ENCODE measurements at regions not wholly inside any gene's neighbourhood (a gene's known extent, or its start where the extent isn't known, plus 50 kb on each side); places are given as distances from the start of the nearest gene placed in this dataset.

- TF ChIP-seq POLR2AphosphoS5 (IDR thresholded peaks at IDR 0.05; ENCODE audit: low read depth, low read length) (no peak), TAF1 (IDR thresholded peaks at IDR 0.05; ENCODE audit: borderline replicate concordance, insufficient read depth, low read length) (no peak), SIN3A (IDR thresholded peaks at IDR 0.05; ENCODE audit: borderline replicate concordance, insufficient read depth, low read length) (no peak), FOXP2 (optimal IDR thresholded peaks at IDR 0.05; ENCODE audit: borderline replicate concordance, extremely low read depth, extremely low read length, insufficient read depth) (no peak)
- TF ChIP-seq, protein P1, sequence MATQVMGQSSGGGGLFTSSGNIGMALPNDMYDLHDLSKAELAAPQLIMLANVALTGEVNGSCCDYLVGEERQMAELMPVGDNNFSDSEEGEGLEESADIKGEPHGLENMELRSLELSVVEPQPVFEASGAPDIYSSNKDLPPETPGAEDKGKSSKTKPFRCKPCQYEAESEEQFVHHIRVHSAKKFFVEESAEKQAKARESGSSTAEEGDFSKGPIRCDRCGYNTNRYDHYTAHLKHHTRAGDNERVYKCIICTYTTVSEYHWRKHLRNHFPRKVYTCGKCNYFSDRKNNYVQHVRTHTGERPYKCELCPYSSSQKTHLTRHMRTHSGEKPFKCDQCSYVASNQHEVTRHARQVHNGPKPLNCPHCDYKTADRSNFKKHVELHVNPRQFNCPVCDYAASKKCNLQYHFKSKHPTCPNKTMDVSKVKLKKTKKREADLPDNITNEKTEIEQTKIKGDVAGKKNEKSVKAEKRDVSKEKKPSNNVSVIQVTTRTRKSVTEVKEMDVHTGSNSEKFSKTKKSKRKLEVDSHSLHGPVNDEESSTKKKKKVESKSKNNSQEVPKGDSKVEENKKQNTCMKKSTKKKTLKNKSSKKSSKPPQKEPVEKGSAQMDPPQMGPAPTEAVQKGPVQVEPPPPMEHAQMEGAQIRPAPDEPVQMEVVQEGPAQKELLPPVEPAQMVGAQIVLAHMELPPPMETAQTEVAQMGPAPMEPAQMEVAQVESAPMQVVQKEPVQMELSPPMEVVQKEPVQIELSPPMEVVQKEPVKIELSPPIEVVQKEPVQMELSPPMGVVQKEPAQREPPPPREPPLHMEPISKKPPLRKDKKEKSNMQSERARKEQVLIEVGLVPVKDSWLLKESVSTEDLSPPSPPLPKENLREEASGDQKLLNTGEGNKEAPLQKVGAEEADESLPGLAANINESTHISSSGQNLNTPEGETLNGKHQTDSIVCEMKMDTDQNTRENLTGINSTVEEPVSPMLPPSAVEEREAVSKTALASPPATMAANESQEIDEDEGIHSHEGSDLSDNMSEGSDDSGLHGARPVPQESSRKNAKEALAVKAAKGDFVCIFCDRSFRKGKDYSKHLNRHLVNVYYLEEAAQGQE (IDR thresholded peaks at IDR 0.05; ENCODE audit: insufficient read depth in 1 of 2, low read depth in 2 of 2, low read length in 2 of 2) = no peak
Measured at GRCh38 chr6:74936886-74937285, 269.0 kb downstream of the COL12A1 start.

GRCh38 chr6:74932232-74932888 lies 273.5 kb downstream of the COL12A1 start:
- TF ChIP-seq FOXP2 (optimal IDR thresholded peaks at IDR 0.05; ENCODE audit: borderline replicate concordance, extremely low read depth, extremely low read length, insufficient read depth) = no peak
- no peak for TF ChIP-seq SIN3A (IDR thresholded peaks at IDR 0.05; ENCODE audit: borderline replicate concordance, insufficient read depth, low read length)
- TF ChIP-seq POLR2AphosphoS5 (IDR thresholded peaks at IDR 0.05; ENCODE audit: low read depth, low read length) = no peak
- no peak for TF ChIP-seq TAF1 (IDR thresholded peaks at IDR 0.05; ENCODE audit: borderline replicate concordance, insufficient read depth, low read length)
- TF ChIP-seq, protein P1 (IDR thresholded peaks at IDR 0.05; ENCODE audit: insufficient read depth in 1 of 2, low read depth in 2 of 2, low read length in 2 of 2) = no peak

- TF ChIP-seq SIN3A (IDR thresholded peaks at IDR 0.05; ENCODE audit: borderline replicate concordance, insufficient read depth, low read length) (no peak), FOXP2 (optimal IDR thresholded peaks at IDR 0.05; ENCODE audit: borderline replicate concordance, extremely low read depth, extremely low read length, insufficient read depth) (no peak), POLR2AphosphoS5 (IDR thresholded peaks at IDR 0.05; ENCODE audit: low read depth, low read length) (no peak), TAF1 (IDR thresholded peaks at IDR 0.05; ENCODE audit: borderline replicate concordance, insufficient read depth, low read length) (no peak)
- TF ChIP-seq, protein P1 (IDR thresholded peaks at IDR 0.05; ENCODE audit: insufficient read depth in 1 of 2, low read depth in 2 of 2, low read length in 2 of 2) = no peak
Measured at GRCh38 chr6:74931558-74931957, 274.3 kb downstream of the COL12A1 start.

DNA sequence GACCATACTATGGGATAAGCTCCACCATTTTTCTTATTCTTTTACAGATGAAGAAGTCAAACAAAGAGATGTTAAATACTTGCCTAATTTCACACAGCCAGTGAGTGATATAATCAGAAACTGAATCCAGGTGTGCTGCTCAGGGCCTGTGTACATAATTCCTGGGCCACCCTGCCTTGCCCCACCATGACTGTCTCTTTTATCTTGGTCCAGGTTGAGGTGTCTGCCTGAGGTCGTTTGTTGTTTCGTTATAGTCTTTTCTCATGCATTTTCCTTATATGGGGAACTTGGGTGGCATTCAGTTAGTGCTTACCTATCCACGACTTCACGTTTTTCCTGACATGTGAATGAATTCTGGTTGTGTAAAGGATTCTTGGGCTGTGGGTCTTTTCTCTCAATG lies 277.6 kb downstream of the COL12A1 start:
- TF ChIP-seq POLR2AphosphoS5 (IDR thresholded peaks at IDR 0.05; ENCODE audit: low read depth, low read length) = no peak
- TF ChIP-seq TAF1 (IDR thresholded peaks at IDR 0.05; ENCODE audit: borderline replicate concordance, insufficient read depth, low read length) = no peak
- TF ChIP-seq, protein P1 (IDR thresholded peaks at IDR 0.05; ENCODE audit: insufficient read depth in 1 of 2, low read depth in 2 of 2, low read length in 2 of 2) = no peak
- TF ChIP-seq SIN3A (IDR thresholded peaks at IDR 0.05; ENCODE audit: borderline replicate concordance, insufficient read depth, low read length) = no peak
- TF ChIP-seq FOXP2 (optimal IDR thresholded peaks at IDR 0.05; ENCODE audit: borderline replicate concordance, extremely low read depth, extremely low read length, insufficient read depth) = no peak

Data from PFSK-1 (cell line).